Testis (tissue), 2 donors: ENCODE measurements at regions not wholly inside any gene's neighbourhood (a gene's known extent, or its start where the extent isn't known, plus 50 kb on each side); places are given as distances from the start of the nearest gene placed in this dataset.

Source experiments
- DNase-seq: peaks from one replicate; pipeline ENCODE4 v3.0.0-alpha.2; 2019
- H3K27ac ChIP-seq, 2 donors: fragments of 200-600 bp; sonication (generic); one replicate each; pipeline ENCODE4 v1.5.1; 2019
- H3K27me3 ChIP-seq: fragments of 200-600 bp; sonication (generic); one replicate; pipeline ENCODE4 v1.5.1; 2019
- H3K36me3 ChIP-seq: fragments of 200-600 bp; sonication (generic); one replicate; pipeline ENCODE4 v1.5.1; 2017; ENCODE audit warnings: low read depth; ENCODE audit errors: missing control alignments
- H3K4me1 ChIP-seq: fragments of 200-600 bp; sonication (generic); one replicate; pipeline ENCODE4 v1.5.1; 2019
- H3K4me3 ChIP-seq, 2 donors: fragments of 200-600 bp; sonication (generic); one replicate each; pipeline ENCODE4 v1.5.1; 2017 to 2019
- H3K9me3 ChIP-seq: fragments of 200-600 bp; sonication (generic); one replicate; pipeline ENCODE4 v1.5.1; 2017
- POLR2A ChIP-seq: fragments of 450-650 bp; IDR thresholded peaks from one replicate; pipeline ENCODE4 v1.6.1; 2017; ENCODE audit warnings: antibody characterized with exemption, mild to moderate bottlenecking, moderate library complexity
- WGBS, 2 donors: methylation state at CpG; one replicate each; pipeline ENCODE4 v1.1.5; 2018; 5-methylcytosine and 5-hydroxymethylcytosine counted together
- intact Hi-C: fragments of 100-400 bp; cut with DNase I; formaldehyde crosslinking; loops from one replicate; pipeline ENCODE4 v1.15.1; 2023; ENCODE audit warnings: low total_unique reads
- TF ChIP-seq, protein P1 (sequence below), 3 experiments: fragments of 450-650 bp in 2 of 3; fragments of 200-600 bp in 1 of 3; sonication (generic) in 1 of 3; IDR thresholded peaks; one replicate each; pipeline ENCODE4 v1.5.1; 2016 to 2019; ENCODE audit warnings: antibody characterized with exemption in 3 of 3, mild to moderate bottlenecking in 2 of 3, moderate library complexity in 1 of 3

DNA sequence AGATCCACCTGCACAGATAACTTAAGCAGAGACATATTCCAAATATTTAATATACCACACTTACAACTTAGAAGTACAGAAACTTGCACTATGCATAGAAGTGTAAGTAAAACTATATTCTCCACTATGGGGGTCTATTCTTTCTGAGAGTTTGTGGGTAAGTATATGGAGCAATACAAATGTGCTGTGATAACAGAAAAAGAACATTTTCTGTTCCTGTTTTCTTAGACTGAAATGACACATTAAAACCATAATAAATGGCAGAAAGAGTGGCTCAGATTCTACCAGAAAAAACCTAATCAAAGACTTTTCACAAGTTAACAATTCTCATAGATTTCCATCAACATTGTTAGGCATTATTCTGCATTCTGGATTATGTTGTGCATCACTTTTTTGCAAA, 96.6 kb upstream of the WNT7A start:
- intact Hi-C loops, result no loop called here
- Histone ChIP-seq H3K4me1 (no peaks in the 10 kb centered on the region), H3K4me3 (no peak overlapping the region), H3K27ac (no peak overlapping the region), H3K27me3 (no peaks in the 10 kb centered on the region), H3K9me3 (no peaks in the 10 kb centered on the region), H3K36me3 (no peaks in the 10 kb centered on the region)
- no peak for TF ChIP-seq POLR2A
- TF ChIP-seq, protein P1, sequence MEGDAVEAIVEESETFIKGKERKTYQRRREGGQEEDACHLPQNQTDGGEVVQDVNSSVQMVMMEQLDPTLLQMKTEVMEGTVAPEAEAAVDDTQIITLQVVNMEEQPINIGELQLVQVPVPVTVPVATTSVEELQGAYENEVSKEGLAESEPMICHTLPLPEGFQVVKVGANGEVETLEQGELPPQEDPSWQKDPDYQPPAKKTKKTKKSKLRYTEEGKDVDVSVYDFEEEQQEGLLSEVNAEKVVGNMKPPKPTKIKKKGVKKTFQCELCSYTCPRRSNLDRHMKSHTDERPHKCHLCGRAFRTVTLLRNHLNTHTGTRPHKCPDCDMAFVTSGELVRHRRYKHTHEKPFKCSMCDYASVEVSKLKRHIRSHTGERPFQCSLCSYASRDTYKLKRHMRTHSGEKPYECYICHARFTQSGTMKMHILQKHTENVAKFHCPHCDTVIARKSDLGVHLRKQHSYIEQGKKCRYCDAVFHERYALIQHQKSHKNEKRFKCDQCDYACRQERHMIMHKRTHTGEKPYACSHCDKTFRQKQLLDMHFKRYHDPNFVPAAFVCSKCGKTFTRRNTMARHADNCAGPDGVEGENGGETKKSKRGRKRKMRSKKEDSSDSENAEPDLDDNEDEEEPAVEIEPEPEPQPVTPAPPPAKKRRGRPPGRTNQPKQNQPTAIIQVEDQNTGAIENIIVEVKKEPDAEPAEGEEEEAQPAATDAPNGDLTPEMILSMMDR (IDR thresholded peaks at IDR 0.05), result no peak
- DNase-seq, result no peak

DNA sequence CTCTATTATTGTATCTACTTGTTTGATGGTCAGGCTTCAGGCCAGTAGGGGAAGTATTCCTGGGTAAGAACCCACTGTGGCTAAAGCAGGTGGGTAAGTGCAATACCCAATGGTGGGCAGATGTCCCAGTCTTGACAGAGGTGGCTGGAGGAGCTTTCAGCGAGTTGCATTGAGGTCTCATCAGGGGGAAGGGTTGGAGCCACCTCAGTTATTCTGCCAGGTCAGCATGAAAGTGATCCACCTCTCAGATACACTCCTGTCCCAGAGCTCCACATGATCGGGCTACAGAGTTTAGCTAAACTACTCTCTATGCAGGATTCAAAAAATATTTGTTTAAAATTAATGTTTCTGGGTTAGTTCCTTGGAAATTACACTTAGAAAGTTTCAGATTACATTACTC, 95.8 kb upstream of the WNT7A start:
- H3K36me3 ChIP-seq, result no peaks in the 10 kb centered on the region
- H3K27ac ChIP-seq, result no peak overlapping the region
- intact Hi-C loops, result no loop called here
- DNase-seq, result no peak
- no peaks in the 10 kb centered on the region for H3K27me3 ChIP-seq
- H3K4me1 ChIP-seq, result no peaks in the 10 kb centered on the region
- TF ChIP-seq, protein P1 (IDR thresholded peaks at IDR 0.05), result no peak
- TF ChIP-seq POLR2A, result no peak
- H3K9me3 ChIP-seq, result no peaks in the 10 kb centered on the region
- H3K4me3 ChIP-seq, result no peak overlapping the region
- 67 to 76% methylated on average over 2 of the region's 2 CpGs for WGBS, 2 donors

DNA sequence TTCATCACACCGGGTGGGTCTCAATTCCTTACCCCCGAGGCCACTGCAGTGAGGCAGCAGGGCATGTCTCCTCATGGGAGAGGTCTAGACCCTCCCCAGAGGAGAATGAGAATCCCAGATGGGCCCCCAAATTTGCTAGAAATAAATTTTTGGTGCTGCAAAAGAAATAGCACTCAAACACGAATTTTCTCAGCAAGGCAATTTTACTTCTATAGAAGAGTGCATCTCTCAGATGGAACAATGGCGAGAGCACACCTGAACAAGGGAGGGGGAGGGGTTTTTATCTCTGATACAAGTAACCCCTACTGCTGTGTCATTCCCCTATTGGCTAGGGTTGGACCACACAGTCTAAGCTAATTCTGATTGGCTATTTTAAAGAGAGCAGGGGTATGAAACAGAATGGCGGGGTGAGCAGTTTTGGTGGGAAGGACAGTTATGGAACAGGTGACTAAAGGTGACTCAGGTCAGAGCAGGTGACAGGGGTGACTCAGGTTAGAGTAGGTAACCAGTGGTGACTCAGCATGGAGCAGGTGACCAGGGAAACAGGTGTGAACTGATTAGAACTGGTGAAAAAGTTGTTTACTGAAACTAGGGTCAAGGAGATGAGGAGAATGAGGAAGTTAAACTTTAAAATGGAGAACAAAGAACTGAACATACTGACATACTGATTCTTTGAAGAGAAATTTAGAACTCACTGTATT, 93.0 kb upstream of the WNT7A start:
- Histone ChIP-seq H3K27me3 (no peaks in the 10 kb centered on the region), H3K36me3 (no peaks in the 10 kb centered on the region), H3K4me3 (no peak overlapping the region), H3K27ac (no peak overlapping the region), H3K9me3 (no peaks in the 10 kb centered on the region), H3K4me1 (no peaks in the 10 kb centered on the region)
- no peak for TF ChIP-seq POLR2A
- TF ChIP-seq, protein P1 (IDR thresholded peaks at IDR 0.05), result no peak
- no peak for DNase-seq
- 85 to 89% methylated on average over 5 of the region's 5 CpGs for WGBS, 2 donors
- intact Hi-C loops, result no loop called here

DNA sequence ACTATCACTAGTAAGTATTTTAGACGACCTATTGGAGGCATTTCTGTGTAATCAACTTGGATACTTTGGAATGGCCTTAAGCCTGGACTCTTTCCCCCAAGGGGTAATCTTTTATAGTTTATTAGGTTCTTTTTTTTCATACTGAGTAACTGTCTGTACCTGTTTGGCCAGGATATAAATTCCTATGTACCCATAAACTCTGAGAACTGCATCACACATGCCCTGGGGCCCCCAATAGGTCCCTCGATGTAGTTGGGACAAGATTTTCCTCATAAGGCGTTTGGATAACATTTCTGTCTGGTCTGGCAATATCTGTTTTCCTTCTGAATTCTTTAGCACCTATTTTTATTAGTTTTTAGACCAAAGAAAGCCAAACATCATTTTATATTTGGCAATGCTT, 86.4 kb upstream of the WNT7A start:
- WGBS, 2 donors, result 72 to 74% methylated on average over 3 of the region's 3 CpGs
- no peaks in the 10 kb centered on the region for H3K9me3 ChIP-seq
- H3K27ac ChIP-seq, result no peak overlapping the region
- no peaks in the 10 kb centered on the region for H3K4me1 ChIP-seq
- H3K4me3 ChIP-seq, result no peak overlapping the region
- DNase-seq, result no peak
- H3K27me3 ChIP-seq, result no peaks in the 10 kb centered on the region
- TF ChIP-seq POLR2A, result no peak
- TF ChIP-seq, protein P1 (IDR thresholded peaks at IDR 0.05), result no peak
- H3K36me3 ChIP-seq, result no peaks in the 10 kb centered on the region
- intact Hi-C loops, result no loop called here
